GM12878 (cell line): ENCODE measurements at regions not wholly inside any gene's neighbourhood (a gene's known extent, or its start where the extent isn't known, plus 50 kb on each side); places are given as distances from the start of the nearest gene placed in this dataset.

Source experiments
- ATAC-seq: fragments of 200-7000 bp; cut with Tn5 transposase; 3 replicates; pipeline ENCODE4 v1.9.1; 2020; ENCODE audit warnings: mild to moderate bottlenecking, moderate library complexity
- BruUV-seq: library from RNA; stranded (reverse); fragments of 400-500 nt; replicated peaks from 2 replicates; lab custom pipeline; 2021; lab: Mats Ljungman, UMichigan
- CTCF ChIA-PET: fragments of 300-600 bp; sonication (Branson Sonifier 250); formaldehyde crosslinking; extraction: SDS; loops from one replicate; lab custom pipeline; 2021; ENCODE audit warnings: inconsistent platforms; lab: Yijun Ruan, JAX
- POLR2A ChIA-PET: fragments of 350-600 bp; formaldehyde crosslinking; extraction: SDS; loops from one replicate; lab custom pipeline; 2021; ENCODE audit warnings: inconsistent platforms; lab: Charles Lee
- RAD21 ChIA-PET: fragments of 300-600 bp; sonication (Branson Sonifier 250); formaldehyde crosslinking; loops from one replicate; lab custom pipeline; 2023; ENCODE audit warnings: antibody characterized with exemption; ENCODE audit not compliant: unreplicated experiment; lab: Charles Lee
- SMC1A ChIA-PET: fragments of 300-600 bp; sonication (Branson Sonifier 250); formaldehyde crosslinking; loops from one replicate; lab custom pipeline; 2023; ENCODE audit not compliant: unreplicated experiment, uncharacterized antibody; lab: Charles Lee
- DNase-seq: peaks from one replicate; pipeline ENCODE4 v3.0.0-alpha.2; 2011; ENCODE audit warnings: low read depth, low spot score
- FAIRE-seq: peaks from 3 replicates; lab custom pipeline; 2011; peaks lifted over from hg19 to GRCh38; lab: Jason Lieb, UNC
- H2AFZ ChIP-seq: 2 replicates; pipeline ENCODE4 v1.6.0; 2011; ENCODE audit warnings: low read depth, low read length, control low read depth; ENCODE audit not compliant: control insufficient read depth
- H3K27ac ChIP-seq: 2 replicates; pipeline ENCODE4 v1.5.1; 2011; ENCODE audit warnings: control low read depth; ENCODE audit not compliant: control insufficient read depth, insufficient read depth
- H3K27me3 ChIP-seq, 2 experiments: replicated peaks in 1 of 2; 2 replicates each; pipeline versions ENCODE4 v1.6.0 to v1.6.1; 2011; ENCODE audit warnings: low read length in 1 of 2; ENCODE audit not compliant: control insufficient read depth in 2 of 2, insufficient read depth in 2 of 2
- H3K36me3 ChIP-seq, 2 experiments: 2 replicates each; pipeline ENCODE4 v1.5.1; 2011; ENCODE audit warnings: low read length in 1 of 2; ENCODE audit not compliant: control insufficient read depth in 2 of 2, insufficient read depth in 2 of 2
- H3K4me1 ChIP-seq: 2 replicates; pipeline ENCODE4 v1.6.1; 2011; ENCODE audit warnings: mild to moderate bottlenecking, low read length, moderate library complexity, mixed read lengths; ENCODE audit not compliant: control insufficient read depth, insufficient read depth
- H3K4me2 ChIP-seq: 2 replicates; pipeline ENCODE4 v1.6.0; 2011; ENCODE audit warnings: control low read depth; ENCODE audit not compliant: control insufficient read depth, insufficient read depth
- H3K4me3 ChIP-seq: fragments of 200-600 bp; sonication (generic); 2 replicates; pipeline ENCODE4 v1.5.1; 2016
- H3K79me2 ChIP-seq: 2 replicates; pipeline ENCODE4 v1.6.0; 2011; ENCODE audit warnings: low read length; ENCODE audit not compliant: control insufficient read depth, insufficient read depth
- H3K9ac ChIP-seq: 2 replicates; pipeline ENCODE4 v1.8.0; 2011; ENCODE audit warnings: low read length, control low read depth, mixed read lengths; ENCODE audit not compliant: control insufficient read depth, insufficient read depth
- H3K9me3 ChIP-seq: replicated peaks from 3 replicates; pipeline ENCODE4 v1.5.1; 2011; ENCODE audit warnings: mild to moderate bottlenecking, low read length; ENCODE audit not compliant: control insufficient read depth, insufficient read depth
- H4K20me1 ChIP-seq: 2 replicates; pipeline ENCODE4 v1.6.0; 2011; ENCODE audit not compliant: control insufficient read depth, insufficient read depth
- BRCA1 ChIP-seq: IDR thresholded peaks from 2 replicates; pipeline ENCODE4 v1.6.1; 2011; ENCODE audit warnings: low read depth, low read length, improper control_type of control experiment
- JUNB ChIP-seq: IDR thresholded peaks from 2 replicates; pipeline ENCODE4 v1.6.1; 2016; ENCODE audit warnings: antibody characterized with exemption, mild to moderate bottlenecking
- MEF2B ChIP-seq: fragments of 450-650 bp; IDR thresholded peaks from 2 replicates; pipeline ENCODE4 v1.6.1; 2018; ENCODE audit warnings: mild to moderate bottlenecking, moderate library complexity; ENCODE audit not compliant: partially characterized antibody, poor library complexity, severe bottlenecking
- NR2C2 ChIP-seq: IDR thresholded peaks from 2 replicates; pipeline ENCODE4 v1.6.1; 2011; ENCODE audit warnings: borderline replicate concordance, low read depth; ENCODE audit not compliant: control insufficient read depth, insufficient read length
- NRF1 ChIP-seq: conservative IDR thresholded peaks from 2 replicates; pipeline ENCODE4 v1.6.1; 2011; ENCODE audit warnings: mild to moderate bottlenecking, low read depth, low read length, improper control_type of control experiment
- POLR2AphosphoS2 ChIP-seq: IDR thresholded peaks from 2 replicates; pipeline ENCODE4 v1.6.1; 2011; ENCODE audit warnings: low read depth, mild to moderate bottlenecking, low read length, improper control_type of control experiment, moderate library complexity
- POLR2AphosphoS5 ChIP-seq: IDR thresholded peaks from 2 replicates; pipeline ENCODE4 v1.6.1; 2011; ENCODE audit warnings: mild to moderate bottlenecking, low read length, inconsistent platforms
- WRNIP1 ChIP-seq: IDR thresholded peaks from 2 replicates; pipeline ENCODE4 v1.6.1; 2011; ENCODE audit warnings: low read depth, low read length, improper control_type of control experiment, borderline replicate concordance
- WGBS: methylation state at CpG from one replicate; pipeline ENCODE4 v1.1.6; 2016; ENCODE audit warnings: low lambda C conversion rate; ENCODE audit not compliant: insufficient replicate concordance, insufficient coverage; ENCODE audit errors: missing lambda C conversion rate; 5-methylcytosine and 5-hydroxymethylcytosine counted together
- in situ Hi-C: fragments of 300-500 bp; cut with MboI; formaldehyde crosslinking; loops from 9 replicates; pipeline ENCODE4 v1.14.3; 2018; ENCODE audit warnings: mixed read lengths
- intact Hi-C: fragments of 100-400 bp; cut with micrococcal nuclease; formaldehyde crosslinking; loops from one replicate; pipeline ENCODE4 v1.14.2; 2022; ENCODE audit not compliant: unreplicated experiment
- TF ChIP-seq, protein P1 (sequence below): IDR thresholded peaks from 2 replicates; pipeline ENCODE4 v1.6.1; 2012; ENCODE audit warnings: mild to moderate bottlenecking, low read depth, low read length
- TF ChIP-seq, protein P2 (sequence below), 3 experiments: IDR thresholded peaks in 2 of 3; conservative IDR thresholded peaks in 1 of 3; 2 replicates each; pipeline ENCODE4 v1.5.1; 2011; ENCODE audit warnings: low read depth in 3 of 3, low read length in 3 of 3, mild to moderate bottlenecking in 3 of 3, control low read depth in 2 of 3, moderate library complexity in 2 of 3, inconsistent platforms in 1 of 3, mixed read lengths in 1 of 3; ENCODE audit not compliant: control insufficient read depth in 2 of 3, insufficient read depth in 1 of 3; ENCODE audit errors: extremely low read depth in 1 of 3
- TF ChIP-seq, protein P3 (sequence below): fragments of 150-350 bp; IDR thresholded peaks from 2 replicates; pipeline ENCODE4 v1.6.1; 2014; ENCODE audit warnings: mild to moderate bottlenecking, low read depth, low read length
- TF ChIP-seq, protein P4 (sequence below): IDR thresholded peaks from 2 replicates; pipeline ENCODE4 v1.6.1; 2012; ENCODE audit warnings: low read depth, low read length, improper control_type of control experiment

DNA sequence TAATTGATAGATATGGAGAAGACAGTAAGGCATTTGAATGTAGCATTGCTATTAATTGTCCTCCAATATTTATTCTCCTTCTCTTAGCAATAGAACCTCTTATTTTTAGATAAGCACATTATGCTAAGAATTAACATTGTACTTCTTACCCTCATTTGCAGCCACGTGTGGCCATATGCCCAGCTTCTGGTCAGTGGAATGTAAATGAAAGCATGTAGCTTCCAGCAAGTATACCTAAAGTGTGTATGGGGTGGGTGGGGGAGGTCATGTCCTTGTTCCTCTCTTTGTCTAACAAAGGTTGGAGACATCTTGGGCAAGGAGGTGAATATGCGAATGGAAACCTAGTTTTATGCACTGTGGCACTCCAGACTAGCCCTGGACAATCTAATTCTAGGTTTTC lies 133.6 kb upstream of the HMCN1 start (continued):
- TF ChIP-seq POLR2AphosphoS2: no peak
- TF ChIP-seq NR2C2: no peak

DNA sequence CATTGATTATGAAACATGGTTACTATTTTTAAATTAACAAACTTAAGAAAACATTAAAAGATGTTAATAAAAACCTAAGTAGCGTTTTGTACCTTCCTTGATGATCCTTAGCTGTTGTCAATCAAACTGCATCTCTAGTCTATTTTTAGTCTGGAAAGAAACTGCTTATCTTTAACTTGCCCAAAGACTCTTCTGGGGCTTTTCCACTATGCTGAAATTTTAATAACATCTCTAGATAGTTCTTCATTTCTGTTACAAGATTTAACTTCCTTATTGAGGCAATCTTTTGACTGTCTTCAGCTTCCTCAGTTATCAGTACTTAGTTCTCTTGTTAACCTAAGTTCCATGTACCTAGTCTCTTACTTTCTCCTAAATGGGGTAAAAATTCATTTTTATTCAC lies 135.9 kb upstream of the HMCN1 start:
- no TSS peak for BruUV-seq
- H3K36me3 ChIP-seq: no peaks in the 10 kb centered on the region
- no peaks in the 10 kb centered on the region for H3K79me2 ChIP-seq
- no peaks in the 10 kb centered on the region for H3K27me3 ChIP-seq
- no peak overlapping the region for H2AFZ ChIP-seq
- DNase-seq: no peak
- ATAC-seq: no peak
- 4% methylated on average over 1 of the region's 1 CpG for WGBS
- no peak overlapping the region for H3K27ac ChIP-seq
- ChIA-PET SMC1A (interaction anchor here (1.1 kb wide), 1 partner anchor 1159 kb away, joined by 3 read pairs; no protein-coding TSS in a partner anchor), CTCF (interaction anchor here (0.9 to 1.5 kb wide), 3 partner anchors 71 to 428 kb away, joined by 3 to 4 read pairs (median 3); no protein-coding TSS in a partner anchor), RAD21 (interaction anchor here (1.1 kb wide), 1 partner anchor 360 kb away, joined by 3 read pairs; no protein-coding TSS in a partner anchor), POLR2A (no interaction called here)
- H3K9me3 ChIP-seq: no peaks in the 10 kb centered on the region; the same call in 2 of the 3 replicates
- intact Hi-C loops: no loop called here
- no peak for FAIRE-seq
- H3K4me2 ChIP-seq: no peak overlapping the region
- TF ChIP-seq NRF1 (no peak), MEF2B (no peak), JUNB (no peak), POLR2AphosphoS5 (no peak), WRNIP1 (no peak), BRCA1 (no peak)
- TF ChIP-seq, protein P1, sequence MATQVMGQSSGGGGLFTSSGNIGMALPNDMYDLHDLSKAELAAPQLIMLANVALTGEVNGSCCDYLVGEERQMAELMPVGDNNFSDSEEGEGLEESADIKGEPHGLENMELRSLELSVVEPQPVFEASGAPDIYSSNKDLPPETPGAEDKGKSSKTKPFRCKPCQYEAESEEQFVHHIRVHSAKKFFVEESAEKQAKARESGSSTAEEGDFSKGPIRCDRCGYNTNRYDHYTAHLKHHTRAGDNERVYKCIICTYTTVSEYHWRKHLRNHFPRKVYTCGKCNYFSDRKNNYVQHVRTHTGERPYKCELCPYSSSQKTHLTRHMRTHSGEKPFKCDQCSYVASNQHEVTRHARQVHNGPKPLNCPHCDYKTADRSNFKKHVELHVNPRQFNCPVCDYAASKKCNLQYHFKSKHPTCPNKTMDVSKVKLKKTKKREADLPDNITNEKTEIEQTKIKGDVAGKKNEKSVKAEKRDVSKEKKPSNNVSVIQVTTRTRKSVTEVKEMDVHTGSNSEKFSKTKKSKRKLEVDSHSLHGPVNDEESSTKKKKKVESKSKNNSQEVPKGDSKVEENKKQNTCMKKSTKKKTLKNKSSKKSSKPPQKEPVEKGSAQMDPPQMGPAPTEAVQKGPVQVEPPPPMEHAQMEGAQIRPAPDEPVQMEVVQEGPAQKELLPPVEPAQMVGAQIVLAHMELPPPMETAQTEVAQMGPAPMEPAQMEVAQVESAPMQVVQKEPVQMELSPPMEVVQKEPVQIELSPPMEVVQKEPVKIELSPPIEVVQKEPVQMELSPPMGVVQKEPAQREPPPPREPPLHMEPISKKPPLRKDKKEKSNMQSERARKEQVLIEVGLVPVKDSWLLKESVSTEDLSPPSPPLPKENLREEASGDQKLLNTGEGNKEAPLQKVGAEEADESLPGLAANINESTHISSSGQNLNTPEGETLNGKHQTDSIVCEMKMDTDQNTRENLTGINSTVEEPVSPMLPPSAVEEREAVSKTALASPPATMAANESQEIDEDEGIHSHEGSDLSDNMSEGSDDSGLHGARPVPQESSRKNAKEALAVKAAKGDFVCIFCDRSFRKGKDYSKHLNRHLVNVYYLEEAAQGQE: no peak
- TF ChIP-seq, protein P2, sequence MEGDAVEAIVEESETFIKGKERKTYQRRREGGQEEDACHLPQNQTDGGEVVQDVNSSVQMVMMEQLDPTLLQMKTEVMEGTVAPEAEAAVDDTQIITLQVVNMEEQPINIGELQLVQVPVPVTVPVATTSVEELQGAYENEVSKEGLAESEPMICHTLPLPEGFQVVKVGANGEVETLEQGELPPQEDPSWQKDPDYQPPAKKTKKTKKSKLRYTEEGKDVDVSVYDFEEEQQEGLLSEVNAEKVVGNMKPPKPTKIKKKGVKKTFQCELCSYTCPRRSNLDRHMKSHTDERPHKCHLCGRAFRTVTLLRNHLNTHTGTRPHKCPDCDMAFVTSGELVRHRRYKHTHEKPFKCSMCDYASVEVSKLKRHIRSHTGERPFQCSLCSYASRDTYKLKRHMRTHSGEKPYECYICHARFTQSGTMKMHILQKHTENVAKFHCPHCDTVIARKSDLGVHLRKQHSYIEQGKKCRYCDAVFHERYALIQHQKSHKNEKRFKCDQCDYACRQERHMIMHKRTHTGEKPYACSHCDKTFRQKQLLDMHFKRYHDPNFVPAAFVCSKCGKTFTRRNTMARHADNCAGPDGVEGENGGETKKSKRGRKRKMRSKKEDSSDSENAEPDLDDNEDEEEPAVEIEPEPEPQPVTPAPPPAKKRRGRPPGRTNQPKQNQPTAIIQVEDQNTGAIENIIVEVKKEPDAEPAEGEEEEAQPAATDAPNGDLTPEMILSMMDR (IDR thresholded peaks at IDR 0.05 in 2 of 3, conservative IDR thresholded peaks at IDR 0.05 in 1 of 3; ENCODE audit: control insufficient read depth in 2 of 3, extremely low read depth in 1 of 3, insufficient read depth in 1 of 3, low read depth in 3 of 3, low read length in 3 of 3): no peak
- TF ChIP-seq, protein P3, sequence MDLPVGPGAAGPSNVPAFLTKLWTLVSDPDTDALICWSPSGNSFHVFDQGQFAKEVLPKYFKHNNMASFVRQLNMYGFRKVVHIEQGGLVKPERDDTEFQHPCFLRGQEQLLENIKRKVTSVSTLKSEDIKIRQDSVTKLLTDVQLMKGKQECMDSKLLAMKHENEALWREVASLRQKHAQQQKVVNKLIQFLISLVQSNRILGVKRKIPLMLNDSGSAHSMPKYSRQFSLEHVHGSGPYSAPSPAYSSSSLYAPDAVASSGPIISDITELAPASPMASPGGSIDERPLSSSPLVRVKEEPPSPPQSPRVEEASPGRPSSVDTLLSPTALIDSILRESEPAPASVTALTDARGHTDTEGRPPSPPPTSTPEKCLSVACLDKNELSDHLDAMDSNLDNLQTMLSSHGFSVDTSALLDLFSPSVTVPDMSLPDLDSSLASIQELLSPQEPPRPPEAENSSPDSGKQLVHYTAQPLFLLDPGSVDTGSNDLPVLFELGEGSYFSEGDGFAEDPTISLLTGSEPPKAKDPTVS: no peak
- TF ChIP-seq, protein P4, sequence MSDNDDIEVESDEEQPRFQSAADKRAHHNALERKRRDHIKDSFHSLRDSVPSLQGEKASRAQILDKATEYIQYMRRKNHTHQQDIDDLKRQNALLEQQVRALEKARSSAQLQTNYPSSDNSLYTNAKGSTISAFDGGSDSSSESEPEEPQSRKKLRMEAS: no peak
- H3K4me3 ChIP-seq: no peak overlapping the region
- no peak overlapping the region for H3K9ac ChIP-seq
- no peaks in the 10 kb centered on the region for H3K4me1 ChIP-seq
- in situ Hi-C loops: no loop called here
- H4K20me1 ChIP-seq: no peaks in the 10 kb centered on the region
